KMS-11 (cell line): ENCODE measurements at regions not wholly inside any gene's neighbourhood (a gene's known extent, or its start where the extent isn't known, plus 50 kb on each side); places are given as distances from the start of the nearest gene placed in this dataset.

Experiments used
- H2AFZ ChIP-seq: fragments of 200-600 bp; sonication (generic); 2 replicates; pipeline ENCODE4 v1.6.1; 2016; ENCODE audit warnings: antibody characterized with exemption, mixed run types, low read depth
- H3K27ac ChIP-seq: fragments of 200-600 bp; sonication (generic); 2 replicates; pipeline ENCODE4 v1.6.1; 2016; ENCODE audit warnings: mild to moderate bottlenecking, mixed run types
- H3K27me3 ChIP-seq: fragments of 200-600 bp; sonication (generic); 2 replicates; pipeline ENCODE4 v1.6.1; 2017; ENCODE audit warnings: mild to moderate bottlenecking, low read depth, mixed run types, moderate library complexity; ENCODE audit not compliant: insufficient read depth
- H3K36me3 ChIP-seq: fragments of 200-600 bp; sonication (generic); 2 replicates; pipeline ENCODE4 v1.6.1; 2017; ENCODE audit warnings: mild to moderate bottlenecking, mixed run types; ENCODE audit not compliant: insufficient read depth
- H3K4me1 ChIP-seq: fragments of 200-600 bp; sonication (generic); 2 replicates; pipeline ENCODE4 v1.6.1; 2016; ENCODE audit warnings: mild to moderate bottlenecking, low read depth, mixed run types; ENCODE audit not compliant: poor library complexity, severe bottlenecking
- H3K4me2 ChIP-seq: fragments of 200-600 bp; sonication (generic); 2 replicates; pipeline ENCODE4 v1.7.0; 2016; ENCODE audit warnings: mild to moderate bottlenecking, mixed run types
- H3K4me3 ChIP-seq: fragments of 200-600 bp; sonication (generic); IDR thresholded peaks from 2 replicates; pipeline ENCODE4 v1.6.1; 2017; ENCODE audit warnings: low read depth, low read length, mixed read lengths; ENCODE audit not compliant: insufficient read depth
- H3K79me2 ChIP-seq: fragments of 200-600 bp; sonication (generic); 2 replicates; pipeline ENCODE4 v1.6.1; 2016; ENCODE audit warnings: low read depth, mixed run types; ENCODE audit not compliant: insufficient read depth
- H3K9ac ChIP-seq: fragments of 200-600 bp; sonication (generic); 2 replicates; pipeline ENCODE4 v1.6.1; 2016; ENCODE audit warnings: mild to moderate bottlenecking, mixed run types
- H4K20me1 ChIP-seq: fragments of 200-600 bp; sonication (generic); 2 replicates; pipeline ENCODE4 v1.6.1; 2016; ENCODE audit warnings: mild to moderate bottlenecking, mixed run types; ENCODE audit not compliant: insufficient read depth
- TF ChIP-seq, protein P1 (sequence below): fragments of 200-600 bp; sonication (generic); conservative IDR thresholded peaks from 2 replicates; pipeline ENCODE4 v1.6.1; 2017; ENCODE audit warnings: low read depth, mild to moderate bottlenecking, antibody characterized with exemption, low read length, moderate library complexity, mixed read lengths

DNA sequence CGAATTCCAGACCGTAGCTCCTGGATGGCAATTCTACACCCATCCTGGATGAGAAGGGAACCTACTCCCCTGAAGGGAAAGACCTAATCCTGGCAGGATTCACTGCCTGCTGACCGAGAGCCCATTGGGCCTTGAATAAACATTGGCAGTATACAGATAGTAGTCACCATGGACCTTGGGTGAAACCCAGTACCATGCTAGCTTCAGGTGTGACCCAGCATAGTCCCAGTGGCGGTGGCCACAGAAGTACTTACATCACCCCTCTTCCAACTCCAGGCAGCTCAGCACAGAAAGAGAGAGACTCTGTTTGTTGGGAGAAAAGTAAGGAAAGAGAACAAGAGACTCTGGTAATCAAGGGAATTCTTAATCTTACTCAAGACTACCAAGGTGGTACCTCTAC is 97.2 kb upstream of the SLC13A1 start:
- Histone ChIP-seq H4K20me1 (no peaks in the 10 kb centered on the region), H3K36me3 (no peaks in the 10 kb centered on the region), H3K4me3 (no peak overlapping the region), H3K4me2 (no peak overlapping the region), H3K27ac (no peak overlapping the region), H3K9ac (no peak overlapping the region), H3K4me1 (no peaks in the 10 kb centered on the region), H2AFZ (no peak overlapping the region), H3K79me2 (no peaks in the 10 kb centered on the region), H3K27me3 (no peaks in the 10 kb centered on the region)
- TF ChIP-seq, protein P1, sequence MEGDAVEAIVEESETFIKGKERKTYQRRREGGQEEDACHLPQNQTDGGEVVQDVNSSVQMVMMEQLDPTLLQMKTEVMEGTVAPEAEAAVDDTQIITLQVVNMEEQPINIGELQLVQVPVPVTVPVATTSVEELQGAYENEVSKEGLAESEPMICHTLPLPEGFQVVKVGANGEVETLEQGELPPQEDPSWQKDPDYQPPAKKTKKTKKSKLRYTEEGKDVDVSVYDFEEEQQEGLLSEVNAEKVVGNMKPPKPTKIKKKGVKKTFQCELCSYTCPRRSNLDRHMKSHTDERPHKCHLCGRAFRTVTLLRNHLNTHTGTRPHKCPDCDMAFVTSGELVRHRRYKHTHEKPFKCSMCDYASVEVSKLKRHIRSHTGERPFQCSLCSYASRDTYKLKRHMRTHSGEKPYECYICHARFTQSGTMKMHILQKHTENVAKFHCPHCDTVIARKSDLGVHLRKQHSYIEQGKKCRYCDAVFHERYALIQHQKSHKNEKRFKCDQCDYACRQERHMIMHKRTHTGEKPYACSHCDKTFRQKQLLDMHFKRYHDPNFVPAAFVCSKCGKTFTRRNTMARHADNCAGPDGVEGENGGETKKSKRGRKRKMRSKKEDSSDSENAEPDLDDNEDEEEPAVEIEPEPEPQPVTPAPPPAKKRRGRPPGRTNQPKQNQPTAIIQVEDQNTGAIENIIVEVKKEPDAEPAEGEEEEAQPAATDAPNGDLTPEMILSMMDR, result no peak

DNA sequence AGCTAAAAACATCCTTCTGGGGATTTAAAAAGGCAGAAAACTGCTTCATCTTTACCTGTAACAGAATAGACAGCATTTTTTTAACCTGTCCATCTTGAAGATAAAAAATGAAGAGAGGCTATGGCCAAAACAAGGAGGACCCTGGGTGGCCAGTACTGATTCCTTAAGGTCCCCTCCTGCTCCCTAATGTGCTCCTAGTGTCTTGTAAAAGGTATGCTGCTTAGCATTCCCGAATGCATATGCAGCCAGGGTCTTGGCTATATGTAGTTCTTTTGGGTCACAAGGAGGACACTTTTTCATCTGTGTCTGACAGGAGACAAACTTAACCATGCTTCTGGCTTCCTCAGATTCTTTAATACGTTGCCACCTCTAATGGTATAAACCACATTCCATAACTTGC is 93.9 kb upstream of the SLC13A1 start:
- H2AFZ ChIP-seq, result no peak overlapping the region
- no peaks in the 10 kb centered on the region for H4K20me1 ChIP-seq
- no peaks in the 10 kb centered on the region for H3K79me2 ChIP-seq
- H3K9ac ChIP-seq, result no peak overlapping the region
- no peak overlapping the region for H3K4me3 ChIP-seq
- no peaks in the 10 kb centered on the region for H3K36me3 ChIP-seq
- no peaks in the 10 kb centered on the region for H3K27me3 ChIP-seq
- no peak overlapping the region for H3K4me2 ChIP-seq
- H3K4me1 ChIP-seq, result no peaks in the 10 kb centered on the region
- TF ChIP-seq, protein P1, result no peak
- no peak overlapping the region for H3K27ac ChIP-seq

DNA sequence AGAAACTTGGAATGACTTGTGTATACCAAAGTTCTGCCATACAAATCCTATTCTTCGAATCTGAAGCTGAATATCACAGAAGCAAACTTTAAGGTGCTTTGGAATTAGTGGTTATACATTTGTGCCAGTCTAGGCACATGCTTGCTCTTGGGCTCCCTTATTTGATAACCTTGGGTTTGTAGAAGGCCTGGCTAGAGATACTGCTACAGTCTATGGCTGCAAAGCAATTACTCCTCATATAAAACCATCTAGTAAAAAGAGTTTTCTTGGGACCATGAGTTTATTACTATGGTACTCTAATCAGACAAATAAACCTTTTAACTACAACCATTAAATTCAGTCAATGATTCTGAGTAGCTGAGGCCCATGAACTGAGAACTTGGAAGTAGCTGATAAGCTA is 92.5 kb upstream of the SLC13A1 start:
- H3K4me3 ChIP-seq, result no peak overlapping the region
- no peak overlapping the region for H3K9ac ChIP-seq
- TF ChIP-seq, protein P1, result no peak
- no peaks in the 10 kb centered on the region for H3K27me3 ChIP-seq
- no peak overlapping the region for H3K27ac ChIP-seq
- H4K20me1 ChIP-seq, result no peaks in the 10 kb centered on the region
- H2AFZ ChIP-seq, result no peak overlapping the region
- H3K4me2 ChIP-seq, result no peak overlapping the region
- H3K4me1 ChIP-seq, result no peaks in the 10 kb centered on the region
- H3K36me3 ChIP-seq, result no peaks in the 10 kb centered on the region
- H3K79me2 ChIP-seq, result no peaks in the 10 kb centered on the region

DNA sequence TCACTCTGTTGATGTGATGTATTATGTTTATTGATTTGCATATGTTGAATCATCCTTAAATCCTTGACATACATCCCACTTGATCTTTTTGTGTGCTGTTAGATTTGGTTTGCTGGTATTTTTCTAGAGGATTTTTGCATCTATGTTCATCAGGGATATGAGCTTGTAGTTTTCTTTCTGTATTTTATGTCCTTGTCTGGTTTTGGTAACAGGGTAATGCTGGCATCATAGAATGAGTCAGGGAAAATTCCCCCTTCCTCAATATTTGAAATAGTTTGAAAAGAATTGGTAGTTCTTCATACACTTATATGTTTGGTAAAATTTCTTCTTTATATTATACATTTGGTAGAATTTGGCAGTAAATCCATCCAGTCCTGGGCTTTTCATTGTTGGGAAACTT is 89.4 kb upstream of the SLC13A1 start:
- Histone ChIP-seq H3K27ac (no peak overlapping the region), H4K20me1 (no peaks in the 10 kb centered on the region), H3K27me3 (no peaks in the 10 kb centered on the region), H3K79me2 (no peaks in the 10 kb centered on the region), H3K9ac (no peak overlapping the region), H3K4me3 (no peak overlapping the region), H3K36me3 (no peaks in the 10 kb centered on the region), H3K4me2 (no peak overlapping the region), H2AFZ (no peak overlapping the region), H3K4me1 (no peaks in the 10 kb centered on the region)
- TF ChIP-seq, protein P1, result no peak
